ENCODE measurements at regions not wholly inside any gene's neighbourhood (a gene's known extent, or its start where the extent isn't known, plus 50 kb on each side); places are given as distances from the start of the nearest gene placed in this dataset.

- Histone ChIP-seq H3K36me3 (ENCODE audit: insufficient read depth, low read length) (no peaks in the 10 kb centered on the region), H2AFZ (ENCODE audit: low read length) (no peak overlapping the region), H3K79me2 (ENCODE audit: low read length) (no peaks in the 10 kb centered on the region), H3K9me3 (ENCODE audit: low read length) (no peaks in the 10 kb centered on the region; the same call in 1 of the 2 replicates), H3K27me3 (ENCODE audit: low read length) (no peaks in the 10 kb centered on the region), H3K4me3 (ENCODE audit: low read length) (no peak overlapping the region), H3K4me1 (ENCODE audit: low read length) (no peaks in the 10 kb centered on the region), H4K20me1 (ENCODE audit: insufficient read depth, low read depth, low read length) (no peaks in the 10 kb centered on the region), H3K9me2 (replicated peaks; ENCODE audit: insufficient read depth, low read length) (no peaks in the 10 kb centered on the region), H3K27ac (ENCODE audit: low read length) (no peak overlapping the region), H3K4me2 (ENCODE audit: low read depth, low read length, poor library complexity, severe bottlenecking) (no peak overlapping the region), H3K9ac (ENCODE audit: low read length) (no peak overlapping the region)
- DNase-seq, result no peak
These were observed 293.2 kb upstream of the FIGN start for GRCh38 chr2:164028814-164029534.

GRCh38 chr2:164024396-164024795, 288.6 kb upstream of the FIGN start:
- Histone ChIP-seq H4K20me1 (ENCODE audit: insufficient read depth, low read depth, low read length) (no peaks in the 10 kb centered on the region), H3K27me3 (ENCODE audit: low read length) (no peaks in the 10 kb centered on the region), H3K4me1 (ENCODE audit: low read length) (no peaks in the 10 kb centered on the region), H3K9ac (ENCODE audit: low read length) (no peak overlapping the region), H3K4me2 (ENCODE audit: low read depth, low read length, poor library complexity, severe bottlenecking) (no peak overlapping the region), H3K79me2 (ENCODE audit: low read length) (no peaks in the 10 kb centered on the region), H3K36me3 (ENCODE audit: insufficient read depth, low read length) (no peaks in the 10 kb centered on the region), H2AFZ (ENCODE audit: low read length) (no peak overlapping the region), H3K9me2 (replicated peaks; ENCODE audit: insufficient read depth, low read length) (no peaks in the 10 kb centered on the region), H3K27ac (ENCODE audit: low read length) (no peak overlapping the region), H3K4me3 (ENCODE audit: low read length) (no peak overlapping the region), H3K9me3 (ENCODE audit: low read length) (peaks cover 5% of the 10 kb centered on the region)
- DNase-seq, result no peak

- Histone ChIP-seq H3K9ac (ENCODE audit: low read length) (no peak overlapping the region), H3K36me3 (ENCODE audit: insufficient read depth, low read length) (no peaks in the 10 kb centered on the region), H3K79me2 (ENCODE audit: low read length) (no peaks in the 10 kb centered on the region), H3K9me2 (replicated peaks; ENCODE audit: insufficient read depth, low read length) (no peaks in the 10 kb centered on the region), H2AFZ (ENCODE audit: low read length) (no peak overlapping the region), H3K27ac (ENCODE audit: low read length) (no peak overlapping the region), H3K9me3 (ENCODE audit: low read length) (peaks cover 5% of the 10 kb centered on the region), H3K4me1 (ENCODE audit: low read length) (no peaks in the 10 kb centered on the region), H3K4me3 (ENCODE audit: low read length) (no peak overlapping the region), H4K20me1 (ENCODE audit: insufficient read depth, low read depth, low read length) (no peaks in the 10 kb centered on the region), H3K27me3 (ENCODE audit: low read length) (no peaks in the 10 kb centered on the region), H3K4me2 (ENCODE audit: low read depth, low read length, poor library complexity, severe bottlenecking) (no peak overlapping the region)
- DNase-seq, result no peak
These were observed 288.1 kb upstream of the FIGN start for GRCh38 chr2:164023896-164024295.

- no peak overlapping the region for H3K9ac ChIP-seq (ENCODE audit: low read length)
- H3K9me2 ChIP-seq (replicated peaks; ENCODE audit: insufficient read depth, low read length), result no peaks in the 10 kb centered on the region
- no peak overlapping the region for H2AFZ ChIP-seq (ENCODE audit: low read length)
- no peak overlapping the region for H3K4me2 ChIP-seq (ENCODE audit: low read depth, low read length, poor library complexity, severe bottlenecking)
- no peak for DNase-seq
- no peaks in the 10 kb centered on the region for H3K27me3 ChIP-seq (ENCODE audit: low read length)
- no peaks in the 10 kb centered on the region for H3K4me1 ChIP-seq (ENCODE audit: low read length)
- no peak overlapping the region for H3K27ac ChIP-seq (ENCODE audit: low read length)
- no peaks in the 10 kb centered on the region for H4K20me1 ChIP-seq (ENCODE audit: insufficient read depth, low read depth, low read length)
- peaks cover 5% of the 10 kb centered on the region; the same call in 1 of the 2 replicates for H3K9me3 ChIP-seq (ENCODE audit: low read length)
- no peaks in the 10 kb centered on the region for H3K79me2 ChIP-seq (ENCODE audit: low read length)
- no peaks in the 10 kb centered on the region for H3K36me3 ChIP-seq (ENCODE audit: insufficient read depth, low read length)
- H3K4me3 ChIP-seq (ENCODE audit: low read length), result no peak overlapping the region
These were observed 279.7 kb upstream of the FIGN start for GRCh38 chr2:164015328-164016123.

GRCh38 chr2:164014791-164015190, 279.0 kb upstream of the FIGN start:
- Histone ChIP-seq H2AFZ (ENCODE audit: low read length) (no peak overlapping the region), H3K79me2 (ENCODE audit: low read length) (no peaks in the 10 kb centered on the region), H3K36me3 (ENCODE audit: insufficient read depth, low read length) (no peaks in the 10 kb centered on the region), H3K9me2 (replicated peaks; ENCODE audit: insufficient read depth, low read length) (no peaks in the 10 kb centered on the region), H3K4me2 (ENCODE audit: low read depth, low read length, poor library complexity, severe bottlenecking) (no peak overlapping the region), H3K9me3 (ENCODE audit: low read length) (no peaks in the 10 kb centered on the region), H3K4me1 (ENCODE audit: low read length) (no peaks in the 10 kb centered on the region), H3K4me3 (ENCODE audit: low read length) (no peak overlapping the region), H3K9ac (ENCODE audit: low read length) (no peak overlapping the region), H3K27ac (ENCODE audit: low read length) (no peak overlapping the region), H4K20me1 (ENCODE audit: insufficient read depth, low read depth, low read length) (no peaks in the 10 kb centered on the region), H3K27me3 (ENCODE audit: low read length) (no peaks in the 10 kb centered on the region)
- no peak for DNase-seq

GRCh38 chr2:164014068-164014731, 278.4 kb upstream of the FIGN start:
- Histone ChIP-seq H3K4me3 (ENCODE audit: low read length) (no peak overlapping the region), H3K79me2 (ENCODE audit: low read length) (no peaks in the 10 kb centered on the region), H3K27ac (ENCODE audit: low read length) (no peak overlapping the region), H3K36me3 (ENCODE audit: insufficient read depth, low read length) (no peaks in the 10 kb centered on the region), H3K4me2 (ENCODE audit: low read depth, low read length, poor library complexity, severe bottlenecking) (no peak overlapping the region), H4K20me1 (ENCODE audit: insufficient read depth, low read depth, low read length) (no peaks in the 10 kb centered on the region), H3K9me3 (ENCODE audit: low read length) (no peaks in the 10 kb centered on the region), H3K27me3 (ENCODE audit: low read length) (no peaks in the 10 kb centered on the region), H3K9me2 (replicated peaks; ENCODE audit: insufficient read depth, low read length) (no peaks in the 10 kb centered on the region), H3K4me1 (ENCODE audit: low read length) (no peaks in the 10 kb centered on the region), H3K9ac (ENCODE audit: low read length) (no peak overlapping the region), H2AFZ (ENCODE audit: low read length) (no peak overlapping the region)
- DNase-seq, result no peak

- no peaks in the 10 kb centered on the region for H3K79me2 ChIP-seq (ENCODE audit: low read length)
- no peak overlapping the region for H3K27ac ChIP-seq (ENCODE audit: low read length)
- H4K20me1 ChIP-seq (ENCODE audit: insufficient read depth, low read depth, low read length), result no peaks in the 10 kb centered on the region
- H3K4me1 ChIP-seq (ENCODE audit: low read length), result no peaks in the 10 kb centered on the region
- H3K36me3 ChIP-seq (ENCODE audit: insufficient read depth, low read length), result no peaks in the 10 kb centered on the region
- H2AFZ ChIP-seq (ENCODE audit: low read length), result no peak overlapping the region
- no peak overlapping the region for H3K4me2 ChIP-seq (ENCODE audit: low read depth, low read length, poor library complexity, severe bottlenecking)
- H3K27me3 ChIP-seq (ENCODE audit: low read length), result no peaks in the 10 kb centered on the region
- no peaks in the 10 kb centered on the region for H3K9me3 ChIP-seq (ENCODE audit: low read length)
- H3K9me2 ChIP-seq (replicated peaks; ENCODE audit: insufficient read depth, low read length), result no peaks in the 10 kb centered on the region
- no peak overlapping the region for H3K9ac ChIP-seq (ENCODE audit: low read length)
- H3K4me3 ChIP-seq (ENCODE audit: low read length), result no peak overlapping the region
- DNase-seq, result no peak
These were observed 276.8 kb upstream of the FIGN start for GRCh38 chr2:164012581-164012980.

- Histone ChIP-seq H3K4me2 (ENCODE audit: low read depth, low read length, poor library complexity, severe bottlenecking) (no peak overlapping the region), H3K4me1 (ENCODE audit: low read length) (no peaks in the 10 kb centered on the region), H3K9me2 (replicated peaks; ENCODE audit: insufficient read depth, low read length) (no peaks in the 10 kb centered on the region; the same call in 1 of the 2 replicates), H3K9me3 (ENCODE audit: low read length) (no peaks in the 10 kb centered on the region), H3K79me2 (ENCODE audit: low read length) (no peaks in the 10 kb centered on the region), H3K4me3 (ENCODE audit: low read length) (no peak overlapping the region), H2AFZ (ENCODE audit: low read length) (no peak overlapping the region), H3K36me3 (ENCODE audit: insufficient read depth, low read length) (no peaks in the 10 kb centered on the region), H4K20me1 (ENCODE audit: insufficient read depth, low read depth, low read length) (no peaks in the 10 kb centered on the region), H3K9ac (ENCODE audit: low read length) (no peak overlapping the region), H3K27me3 (ENCODE audit: low read length) (no peaks in the 10 kb centered on the region), H3K27ac (ENCODE audit: low read length) (no peak overlapping the region)
- DNase-seq, result no peak
These were observed 274.0 kb upstream of the FIGN start for GRCh38 chr2:164009756-164010337.

All from Karpas-422 (cell line).